MCF 10A (cell line): ENCODE measurements at regions not wholly inside any gene's neighbourhood (a gene's known extent, or its start where the extent isn't known, plus 50 kb on each side); places are given as distances from the start of the nearest gene placed in this dataset.

ENCODE experiments used
- BruUV-seq: library from RNA; stranded (reverse); fragments of 400-500 nt; replicated peaks from 2 replicates; lab custom pipeline; 2021; lab: Mats Ljungman, UMichigan
- CTCF ChIA-PET: fragments of 300-600 bp; sonication (Branson Sonifier 250); formaldehyde crosslinking; extraction: SDS; loops from one replicate; lab custom pipeline; 2021; ENCODE audit warnings: antibody characterized with exemption, inconsistent platforms; lab: Yijun Ruan, JAX
- POLR2A ChIA-PET: fragments of 300-600, 350-650 bp; sonication (Branson Sonifier 250); formaldehyde crosslinking; extraction: SDS; loops from one replicate; lab custom pipeline; 2020; ENCODE audit warnings: antibody characterized with exemption, inconsistent platforms; lab: Yijun Ruan, JAX
- DNase-seq: peaks from one replicate; pipeline ENCODE4 v3.0.0-alpha.2; 2018; ENCODE audit not compliant: unreplicated experiment
- H3K27ac Mint-ChIP-seq: one replicate; pipeline ENCODE4 v1.8.0; 2022; ENCODE audit warnings: mild to moderate bottlenecking, low read depth, mixed read lengths; ENCODE audit not compliant: unreplicated experiment
- H3K27me3 Mint-ChIP-seq: one replicate; pipeline ENCODE4 v1.8.0; 2022; ENCODE audit warnings: mixed read lengths; ENCODE audit not compliant: insufficient read depth, unreplicated experiment
- H3K36me3 Mint-ChIP-seq: one replicate; pipeline ENCODE4 v1.8.0; 2022; ENCODE audit warnings: mild to moderate bottlenecking, moderate library complexity, mixed read lengths; ENCODE audit not compliant: insufficient read depth, unreplicated experiment
- H3K4me1 Mint-ChIP-seq: one replicate; pipeline ENCODE4 v1.8.0; 2022; ENCODE audit warnings: mixed read lengths; ENCODE audit not compliant: insufficient read depth, unreplicated experiment
- H3K4me3 Mint-ChIP-seq: one replicate; pipeline ENCODE4 v1.8.0; 2022; ENCODE audit warnings: mild to moderate bottlenecking, moderate library complexity, mixed read lengths; ENCODE audit not compliant: unreplicated experiment
- H3K9me3 Mint-ChIP-seq: one replicate; pipeline ENCODE4 v1.8.0; 2022; ENCODE audit warnings: mixed read lengths; ENCODE audit not compliant: unreplicated experiment
- intact Hi-C: fragments of 100-400 bp; cut with micrococcal nuclease; formaldehyde crosslinking; loops from 2 replicates; pipeline ENCODE4 v1.14.1; 2022
- TF ChIP-seq, protein P1 (sequence below): fragments of 200-600 bp; IDR thresholded peaks from one replicate; pipeline ENCODE4 v1.8.0; 2022; ENCODE audit warnings: antibody characterized with exemption, mild to moderate bottlenecking; ENCODE audit not compliant: unreplicated experiment

DNA sequence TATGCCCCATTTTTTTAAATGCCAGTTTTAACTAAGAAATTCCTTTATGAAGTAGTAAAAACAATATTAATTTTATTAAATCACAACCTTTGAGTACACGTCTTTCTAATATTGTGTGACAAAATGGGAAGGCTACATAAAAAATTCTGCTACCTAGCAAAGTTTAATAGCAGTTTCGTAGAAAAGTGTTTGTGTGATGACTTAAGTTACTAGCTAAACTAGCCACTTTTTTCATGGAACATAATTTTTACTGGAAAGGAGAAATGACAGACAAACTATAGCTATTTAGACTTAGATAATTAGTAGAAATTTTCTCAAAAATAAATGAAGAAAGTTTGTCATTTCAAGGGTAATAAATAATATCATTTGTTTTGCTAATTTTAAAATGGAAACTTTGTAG is 153.1 kb downstream of the GPAM start:
- Mint-ChIP-seq H3K9me3 (no peaks in the 10 kb centered on the region), H3K4me3 (no peak overlapping the region), H3K36me3 (no peaks in the 10 kb centered on the region), H3K4me1 (no peaks in the 10 kb centered on the region), H3K27ac (no peak overlapping the region), H3K27me3 (no peaks in the 10 kb centered on the region)
- no peak for DNase-seq
- ChIA-PET POLR2A (no interaction called here), CTCF (interaction anchor here (0.7 kb wide), 1 partner anchor 951 kb away, joined by 3 read pairs; no protein-coding TSS in a partner anchor)
- intact Hi-C loops = no loop called here
- BruUV-seq = no TSS peak
- TF ChIP-seq, protein P1, sequence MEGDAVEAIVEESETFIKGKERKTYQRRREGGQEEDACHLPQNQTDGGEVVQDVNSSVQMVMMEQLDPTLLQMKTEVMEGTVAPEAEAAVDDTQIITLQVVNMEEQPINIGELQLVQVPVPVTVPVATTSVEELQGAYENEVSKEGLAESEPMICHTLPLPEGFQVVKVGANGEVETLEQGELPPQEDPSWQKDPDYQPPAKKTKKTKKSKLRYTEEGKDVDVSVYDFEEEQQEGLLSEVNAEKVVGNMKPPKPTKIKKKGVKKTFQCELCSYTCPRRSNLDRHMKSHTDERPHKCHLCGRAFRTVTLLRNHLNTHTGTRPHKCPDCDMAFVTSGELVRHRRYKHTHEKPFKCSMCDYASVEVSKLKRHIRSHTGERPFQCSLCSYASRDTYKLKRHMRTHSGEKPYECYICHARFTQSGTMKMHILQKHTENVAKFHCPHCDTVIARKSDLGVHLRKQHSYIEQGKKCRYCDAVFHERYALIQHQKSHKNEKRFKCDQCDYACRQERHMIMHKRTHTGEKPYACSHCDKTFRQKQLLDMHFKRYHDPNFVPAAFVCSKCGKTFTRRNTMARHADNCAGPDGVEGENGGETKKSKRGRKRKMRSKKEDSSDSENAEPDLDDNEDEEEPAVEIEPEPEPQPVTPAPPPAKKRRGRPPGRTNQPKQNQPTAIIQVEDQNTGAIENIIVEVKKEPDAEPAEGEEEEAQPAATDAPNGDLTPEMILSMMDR = no peak

- peaks cover 10% of the 10 kb centered on the region for H3K4me1 Mint-ChIP-seq
- H3K4me3 Mint-ChIP-seq = peak overlapping the region; percentile 40
- intact Hi-C loops = no loop called here
- DNase-seq = peak; percentile 7
- H3K36me3 Mint-ChIP-seq = no peaks in the 10 kb centered on the region
- BruUV-seq = no TSS peak
- TF ChIP-seq, protein P1 = no peak
- CTCF ChIA-PET = no interaction called here
- POLR2A ChIA-PET = no interaction called here
- no peaks in the 10 kb centered on the region for H3K9me3 Mint-ChIP-seq
- H3K27me3 Mint-ChIP-seq = no peaks in the 10 kb centered on the region
- peak overlapping the region; percentile 61 for H3K27ac Mint-ChIP-seq
Observed at GRCh38 chr10:112039823-112040222, 143.7 kb downstream of the GPAM start.

DNA sequence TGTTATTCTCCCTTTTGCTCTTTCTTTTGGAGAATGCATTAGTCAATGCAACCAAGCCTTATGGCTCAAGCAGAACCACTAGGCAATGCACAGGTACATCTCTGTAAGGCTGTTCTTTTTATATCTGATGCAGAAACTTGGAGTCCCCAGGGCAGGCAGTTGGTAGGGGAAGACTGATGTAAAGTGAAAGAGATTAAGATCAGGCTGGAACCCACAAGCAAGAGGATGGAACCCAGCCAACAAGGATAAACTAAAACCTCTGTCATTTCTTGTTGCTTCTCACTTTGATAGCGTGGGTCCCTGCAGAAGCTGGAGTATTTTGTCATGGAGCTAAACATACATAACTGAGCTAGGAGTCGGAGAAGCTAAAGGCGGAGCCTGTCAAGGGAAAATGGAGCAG is 142.9 kb downstream of the GPAM start:
- ChIA-PET POLR2A (no interaction called here), CTCF (no interaction called here)
- Mint-ChIP-seq H3K4me1 (peaks cover 10% of the 10 kb centered on the region), H3K27me3 (no peaks in the 10 kb centered on the region), H3K36me3 (no peaks in the 10 kb centered on the region), H3K9me3 (no peaks in the 10 kb centered on the region), H3K4me3 (no peak overlapping the region), H3K27ac (no peak overlapping the region)
- TF ChIP-seq, protein P1 = no peak
- DNase-seq = no peak
- intact Hi-C loops = no loop called here
- no TSS peak for BruUV-seq

DNA sequence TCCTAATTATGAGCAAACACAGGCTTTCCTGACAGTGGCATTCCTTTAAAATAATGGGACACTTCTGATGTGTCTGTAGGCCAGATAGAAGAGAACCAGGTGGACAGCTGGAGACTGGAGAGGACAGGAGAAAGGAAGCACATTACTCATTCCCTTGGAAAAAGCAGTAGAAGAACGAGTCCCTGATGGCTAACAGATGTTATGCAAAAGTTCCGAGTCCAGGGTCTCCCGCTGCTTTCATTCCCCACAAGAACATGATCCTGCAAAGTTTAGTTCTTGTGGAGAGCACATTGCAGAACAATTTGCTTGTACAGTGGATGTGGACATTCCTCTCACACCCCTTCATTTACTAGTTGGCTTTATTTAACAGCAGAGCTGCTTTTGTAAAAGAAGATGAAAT is 137.6 kb downstream of the GPAM start:
- POLR2A ChIA-PET = interaction anchor here (0.7 kb wide), 1 partner anchor 9 kb away, joined by 3 read pairs; no protein-coding TSS in a partner anchor
- H3K4me3 Mint-ChIP-seq = no peak overlapping the region

More for the DNA sequence above, 137.6 kb downstream of the GPAM start:
- no peak for DNase-seq
- Mint-ChIP-seq H3K27ac (no peak overlapping the region), H3K36me3 (no peaks in the 10 kb centered on the region), H3K9me3 (no peaks in the 10 kb centered on the region), H3K4me1 (no peaks in the 10 kb centered on the region), H3K27me3 (peaks cover 16% of the 10 kb centered on the region)
- no TSS peak for BruUV-seq
- intact Hi-C loops = no loop called here
- CTCF ChIA-PET = no interaction called here
- TF ChIP-seq, protein P1 = no peak
